ENCODE measurements at regions not wholly inside any gene's neighbourhood (a gene's known extent, or its start where the extent isn't known, plus 50 kb on each side); places are given as distances from the start of the nearest gene placed in this dataset.

- H3K9me3 ChIP-seq (ENCODE audit: control insufficient read depth, low read length) = no peaks in the 10 kb centered on the region
- no peaks in the 10 kb centered on the region for H3K27me3 ChIP-seq (ENCODE audit: control insufficient read depth, insufficient read depth, low read length)
- no peaks in the 10 kb centered on the region for H3K36me3 ChIP-seq (ENCODE audit: control insufficient read depth, insufficient read depth, low read length)
- no peak overlapping the region for H3K9ac ChIP-seq (ENCODE audit: low read length)
- peaks cover 5% of the 10 kb centered on the region for H3K4me1 ChIP-seq (ENCODE audit: control insufficient read depth, insufficient read depth, low read length)
- H3K4me3 ChIP-seq (ENCODE audit: low read length) = no peak overlapping the region
These were observed 866.3 kb upstream of the B3GALT2 start for GRCh38 chr1:194052514-194053338.

- H3K27me3 ChIP-seq (ENCODE audit: control insufficient read depth, insufficient read depth, low read length) = no peaks in the 10 kb centered on the region
- no peak overlapping the region for H3K9ac ChIP-seq (ENCODE audit: low read length)
- no peak overlapping the region for H3K4me3 ChIP-seq (ENCODE audit: low read length)
- H3K36me3 ChIP-seq (ENCODE audit: control insufficient read depth, insufficient read depth, low read length) = no peaks in the 10 kb centered on the region
- H3K4me1 ChIP-seq (ENCODE audit: control insufficient read depth, insufficient read depth, low read length) = peaks cover 3% of the 10 kb centered on the region
- H3K9me3 ChIP-seq (ENCODE audit: control insufficient read depth, low read length) = no peaks in the 10 kb centered on the region
These were observed 861.5 kb upstream of the B3GALT2 start for GRCh38 chr1:194047921-194048320.

GRCh38 chr1:194047206-194047605 lies 860.8 kb upstream of the B3GALT2 start:
- H3K27me3 ChIP-seq (ENCODE audit: control insufficient read depth, insufficient read depth, low read length) = no peaks in the 10 kb centered on the region
- no peaks in the 10 kb centered on the region for H3K36me3 ChIP-seq (ENCODE audit: control insufficient read depth, insufficient read depth, low read length)
- no peak overlapping the region for H3K9ac ChIP-seq (ENCODE audit: low read length)
- no peak overlapping the region for H3K4me3 ChIP-seq (ENCODE audit: low read length)
- no peaks in the 10 kb centered on the region for H3K4me1 ChIP-seq (ENCODE audit: control insufficient read depth, insufficient read depth, low read length)
- H3K9me3 ChIP-seq (ENCODE audit: control insufficient read depth, low read length) = no peaks in the 10 kb centered on the region

GRCh38 chr1:194045416-194045815 lies 859.0 kb upstream of the B3GALT2 start:
- Histone ChIP-seq H3K27me3 (ENCODE audit: control insufficient read depth, insufficient read depth, low read length) (no peaks in the 10 kb centered on the region), H3K4me3 (ENCODE audit: low read length) (no peak overlapping the region), H3K9me3 (ENCODE audit: control insufficient read depth, low read length) (no peaks in the 10 kb centered on the region), H3K9ac (ENCODE audit: low read length) (no peak overlapping the region), H3K36me3 (ENCODE audit: control insufficient read depth, insufficient read depth, low read length) (no peaks in the 10 kb centered on the region), H3K4me1 (ENCODE audit: control insufficient read depth, insufficient read depth, low read length) (no peaks in the 10 kb centered on the region)

- Histone ChIP-seq H3K9ac (ENCODE audit: low read length) (no peak overlapping the region), H3K4me1 (ENCODE audit: control insufficient read depth, insufficient read depth, low read length) (no peaks in the 10 kb centered on the region), H3K4me3 (ENCODE audit: low read length) (no peak overlapping the region), H3K27me3 (ENCODE audit: control insufficient read depth, insufficient read depth, low read length) (no peaks in the 10 kb centered on the region), H3K9me3 (ENCODE audit: control insufficient read depth, low read length) (no peaks in the 10 kb centered on the region), H3K36me3 (ENCODE audit: control insufficient read depth, insufficient read depth, low read length) (no peaks in the 10 kb centered on the region)
These were observed 858.5 kb upstream of the B3GALT2 start for GRCh38 chr1:194044892-194045291.

- H3K4me3 ChIP-seq (ENCODE audit: low read length) = no peak overlapping the region
- no peaks in the 10 kb centered on the region for H3K36me3 ChIP-seq (ENCODE audit: control insufficient read depth, insufficient read depth, low read length)
- H3K9ac ChIP-seq (ENCODE audit: low read length) = no peak overlapping the region
- H3K9me3 ChIP-seq (ENCODE audit: control insufficient read depth, low read length) = no peaks in the 10 kb centered on the region
- H3K27me3 ChIP-seq (ENCODE audit: control insufficient read depth, insufficient read depth, low read length) = no peaks in the 10 kb centered on the region
- no peaks in the 10 kb centered on the region for H3K4me1 ChIP-seq (ENCODE audit: control insufficient read depth, insufficient read depth, low read length)
These were observed 857.8 kb upstream of the B3GALT2 start for GRCh38 chr1:194043984-194044755.

GRCh38 chr1:194042736-194043135 lies 856.3 kb upstream of the B3GALT2 start:
- Histone ChIP-seq H3K4me1 (ENCODE audit: control insufficient read depth, insufficient read depth, low read length) (no peaks in the 10 kb centered on the region), H3K9ac (ENCODE audit: low read length) (no peak overlapping the region), H3K4me3 (ENCODE audit: low read length) (no peak overlapping the region), H3K36me3 (ENCODE audit: control insufficient read depth, insufficient read depth, low read length) (no peaks in the 10 kb centered on the region), H3K27me3 (ENCODE audit: control insufficient read depth, insufficient read depth, low read length) (no peaks in the 10 kb centered on the region), H3K9me3 (ENCODE audit: control insufficient read depth, low read length) (no peaks in the 10 kb centered on the region)

- H3K4me1 ChIP-seq (ENCODE audit: control insufficient read depth, insufficient read depth, low read length) = no peaks in the 10 kb centered on the region
- no peak overlapping the region for H3K9ac ChIP-seq (ENCODE audit: low read length)
- no peak overlapping the region for H3K4me3 ChIP-seq (ENCODE audit: low read length)
- H3K9me3 ChIP-seq (ENCODE audit: control insufficient read depth, low read length) = no peaks in the 10 kb centered on the region
- H3K27me3 ChIP-seq (ENCODE audit: control insufficient read depth, insufficient read depth, low read length) = no peaks in the 10 kb centered on the region
- H3K36me3 ChIP-seq (ENCODE audit: control insufficient read depth, insufficient read depth, low read length) = no peaks in the 10 kb centered on the region
These were observed 854.1 kb upstream of the B3GALT2 start for GRCh38 chr1:194040496-194040895.

GRCh38 chr1:194039578-194039977 lies 853.2 kb upstream of the B3GALT2 start:
- Histone ChIP-seq H3K36me3 (ENCODE audit: control insufficient read depth, insufficient read depth, low read length) (no peaks in the 10 kb centered on the region), H3K9me3 (ENCODE audit: control insufficient read depth, low read length) (no peaks in the 10 kb centered on the region), H3K9ac (ENCODE audit: low read length) (no peak overlapping the region), H3K4me3 (ENCODE audit: low read length) (no peak overlapping the region), H3K4me1 (ENCODE audit: control insufficient read depth, insufficient read depth, low read length) (no peaks in the 10 kb centered on the region), H3K27me3 (ENCODE audit: control insufficient read depth, insufficient read depth, low read length) (no peaks in the 10 kb centered on the region)

- H3K4me3 ChIP-seq (ENCODE audit: low read length) = no peak overlapping the region
- H3K4me1 ChIP-seq (ENCODE audit: control insufficient read depth, insufficient read depth, low read length) = no peaks in the 10 kb centered on the region
- no peaks in the 10 kb centered on the region for H3K36me3 ChIP-seq (ENCODE audit: control insufficient read depth, insufficient read depth, low read length)
- no peaks in the 10 kb centered on the region for H3K9me3 ChIP-seq (ENCODE audit: control insufficient read depth, low read length)
- no peaks in the 10 kb centered on the region for H3K27me3 ChIP-seq (ENCODE audit: control insufficient read depth, insufficient read depth, low read length)
- no peak overlapping the region for H3K9ac ChIP-seq (ENCODE audit: low read length)
These were observed 847.2 kb upstream of the B3GALT2 start for GRCh38 chr1:194033646-194034045.

- Histone ChIP-seq H3K36me3 (ENCODE audit: control insufficient read depth, insufficient read depth, low read length) (no peaks in the 10 kb centered on the region), H3K9me3 (ENCODE audit: control insufficient read depth, low read length) (no peaks in the 10 kb centered on the region), H3K27me3 (ENCODE audit: control insufficient read depth, insufficient read depth, low read length) (no peaks in the 10 kb centered on the region), H3K9ac (ENCODE audit: low read length) (no peak overlapping the region), H3K4me1 (ENCODE audit: control insufficient read depth, insufficient read depth, low read length) (no peaks in the 10 kb centered on the region), H3K4me3 (ENCODE audit: low read length) (no peak overlapping the region)
These were observed 841.6 kb upstream of the B3GALT2 start for GRCh38 chr1:194028002-194028401.

GRCh38 chr1:194026422-194026821 lies 840.0 kb upstream of the B3GALT2 start:
- no peak overlapping the region for H3K9ac ChIP-seq (ENCODE audit: low read length)
- H3K36me3 ChIP-seq (ENCODE audit: control insufficient read depth, insufficient read depth, low read length) = no peaks in the 10 kb centered on the region
- no peak overlapping the region for H3K4me3 ChIP-seq (ENCODE audit: low read length)
- no peaks in the 10 kb centered on the region for H3K4me1 ChIP-seq (ENCODE audit: control insufficient read depth, insufficient read depth, low read length)
- no peaks in the 10 kb centered on the region for H3K9me3 ChIP-seq (ENCODE audit: control insufficient read depth, low read length)
- H3K27me3 ChIP-seq (ENCODE audit: control insufficient read depth, insufficient read depth, low read length) = no peaks in the 10 kb centered on the region
